Endothelial cell of umbilical vein (primary cell): ENCODE measurements at regions not wholly inside any gene's neighbourhood (a gene's known extent, or its start where the extent isn't known, plus 50 kb on each side); places are given as distances from the start of the nearest gene placed in this dataset.

Experiments
- BruUV-seq: library from RNA; stranded (reverse); fragments of 400-500 nt; replicated peaks from 2 replicates; lab custom pipeline; 2021; lab: Mats Ljungman, UMichigan
- CTCF ChIA-PET: fragments of 300-600, 350-600 bp; sonication (Branson Sonifier 250); formaldehyde crosslinking; loops from one replicate; lab custom pipeline; 2021; ENCODE audit warnings: antibody characterized with exemption, inconsistent platforms; lab: Charles Lee
- POLR2A ChIA-PET: fragments of 300-600, 350-600 bp; sonication (Branson Sonifier 250); formaldehyde crosslinking; loops from one replicate; lab custom pipeline; 2021; ENCODE audit warnings: antibody characterized with exemption, inconsistent platforms; lab: Charles Lee
- DNase-seq: peaks from one replicate; pipeline ENCODE4 v3.0.0-alpha.2; 2011; ENCODE audit warnings: low read depth, low spot score
- FAIRE-seq: peaks from 2 replicates; lab custom pipeline; 2011; peaks lifted over from hg19 to GRCh38; lab: Jason Lieb, UNC
- H2AFZ ChIP-seq: 2 replicates; pipeline ENCODE4 v1.6.0; 2012; ENCODE audit warnings: low read depth, low read length, control low read depth, inconsistent platforms
- H3K27ac ChIP-seq: 2 replicates; pipeline ENCODE4 v1.5.1; 2011; ENCODE audit warnings: low read depth, mild to moderate bottlenecking, control low read depth, low read length, moderate library complexity; ENCODE audit not compliant: insufficient read depth
- H3K27me3 ChIP-seq, 2 experiments: 2 replicates each; pipeline versions ENCODE4 v1.6.0 to v1.6.1; 2011; ENCODE audit warnings: low read length in 2 of 2, mixed read lengths in 1 of 2; ENCODE audit not compliant: control insufficient read depth in 2 of 2, insufficient read depth in 2 of 2
- H3K36me3 ChIP-seq, 2 experiments: 2 replicates in 1 of 2; 3 replicates in 1 of 2; pipeline ENCODE4 v1.5.1; 2011; ENCODE audit warnings: low read length in 2 of 2, mild to moderate bottlenecking in 1 of 2, moderate library complexity in 1 of 2; ENCODE audit not compliant: control insufficient read depth in 2 of 2, insufficient read depth in 2 of 2; ENCODE audit errors: extremely low read depth in 1 of 2
- H3K4me1 ChIP-seq: 3 replicates; pipeline ENCODE4 v1.5.1; 2011; ENCODE audit warnings: mild to moderate bottlenecking, low read length; ENCODE audit not compliant: control insufficient read depth, insufficient read depth; ENCODE audit errors: extremely low read depth
- H3K4me2 ChIP-seq: 2 replicates; pipeline ENCODE4 v1.6.1; 2011; ENCODE audit warnings: low read length, control low read depth, mixed read lengths; ENCODE audit not compliant: insufficient read depth
- H3K4me3 ChIP-seq, 3 experiments: fragments of 200-600 bp in 1 of 3; sonication (generic), shearing (Covaris generic) in 1 of 3; replicated peaks in 1 of 3; 2 replicates each; pipeline ENCODE4 v1.5.1; 2011 to 2016; ENCODE audit warnings: control low read depth in 3 of 3, low read length in 3 of 3, mild to moderate bottlenecking in 2 of 3, inconsistent platforms in 1 of 3, low read depth in 1 of 3, moderate library complexity in 1 of 3; ENCODE audit not compliant: insufficient read depth in 1 of 3
- H3K79me2 ChIP-seq: 2 replicates; pipeline ENCODE4 v1.6.0; 2012; ENCODE audit warnings: low read length, inconsistent platforms; ENCODE audit not compliant: control insufficient read depth, insufficient read depth
- H3K9ac ChIP-seq: replicated peaks from 2 replicates; pipeline ENCODE3; 2011; ENCODE audit warnings: low read length, control low read depth; ENCODE audit not compliant: insufficient read depth; ENCODE audit errors: extremely low read depth
- H3K9me1 ChIP-seq: replicated peaks from 3 replicates; pipeline ENCODE4 v1.6.0; 2011; ENCODE audit warnings: mild to moderate bottlenecking, low read length; ENCODE audit not compliant: control insufficient read depth, insufficient read depth; ENCODE audit errors: extremely low read depth
- H3K9me3 ChIP-seq: replicated peaks from 2 replicates; pipeline ENCODE4 v1.5.1; 2012; ENCODE audit warnings: low read length, inconsistent platforms; ENCODE audit not compliant: control insufficient read depth, insufficient read depth
- H4K20me1 ChIP-seq: replicated peaks from 2 replicates; pipeline ENCODE3; 2011; ENCODE audit warnings: mild to moderate bottlenecking, low read length; ENCODE audit not compliant: control insufficient read depth, insufficient read depth; ENCODE audit errors: extremely low read depth
- CTCF ChIP-seq, 2 donors: IDR thresholded peaks; 1 replicate in 1 of 2; 2 replicates in 1 of 2; pipeline ENCODE4 v1.5.1; 2011; ENCODE audit warnings: low read length in 2 of 2, mild to moderate bottlenecking in 2 of 2, moderate library complexity in 2 of 2, control low read depth in 1 of 2, inconsistent platforms in 1 of 2, low read depth in 1 of 2; ENCODE audit not compliant: insufficient read depth in 1 of 2; ENCODE audit errors: extremely low read depth in 1 of 2
- EZH2 ChIP-seq: IDR thresholded peaks from 2 replicates; pipeline ENCODE4 v1.6.1; 2012; ENCODE audit warnings: borderline replicate concordance, low read depth, mild to moderate bottlenecking, moderate library complexity, low read length, inconsistent platforms; ENCODE audit not compliant: severe bottlenecking
- FOS ChIP-seq: IDR thresholded peaks from 2 replicates; pipeline ENCODE4 v1.6.1; 2011; ENCODE audit warnings: mild to moderate bottlenecking, low read length, moderate library complexity, borderline replicate concordance; ENCODE audit not compliant: insufficient read depth
- GATA2 ChIP-seq: IDR thresholded peaks from 2 replicates; pipeline ENCODE4 v1.7.0; 2011; ENCODE audit warnings: low read depth, mild to moderate bottlenecking, moderate library complexity, mixed read lengths, low read length; ENCODE audit not compliant: insufficient read length, insufficient read depth
- JUN ChIP-seq: IDR thresholded peaks from 2 replicates; pipeline ENCODE4 v1.6.1; 2011; ENCODE audit warnings: borderline replicate concordance, low read depth; ENCODE audit not compliant: insufficient read length, insufficient read depth
- MAX ChIP-seq: IDR thresholded peaks from 2 replicates; pipeline ENCODE4 v1.6.1; 2011; ENCODE audit not compliant: insufficient read depth, insufficient read length
- MYC ChIP-seq: IDR thresholded peaks from one replicate; pipeline ENCODE4 v1.6.1; 2011; ENCODE audit warnings: mild to moderate bottlenecking, low read depth, low read length
- POLR2A ChIP-seq: IDR thresholded peaks from 2 replicates; pipeline ENCODE4 v1.6.1; 2012; ENCODE audit warnings: low read depth, mild to moderate bottlenecking, control low read depth, low read length
- POLR2AphosphoS5 ChIP-seq: IDR thresholded peaks from 2 replicates; pipeline ENCODE4 v1.6.1; 2012; ENCODE audit warnings: low read depth, mild to moderate bottlenecking, control low read depth, low read length, moderate library complexity; ENCODE audit not compliant: insufficient read depth
- dilution Hi-C: fragments of 300-500 bp; cut with MboI; formaldehyde crosslinking; loops from one replicate; pipeline ENCODE4 v1.15.0; 2019; ENCODE audit warnings: low sequenced_read_pairs; ENCODE audit not compliant: extremely low pct_ligation_motif_present
- intact Hi-C: fragments of 100-400 bp; cut with micrococcal nuclease; formaldehyde crosslinking; loops from one replicate; pipeline ENCODE4 v1.10.0; 2022

- no TSS peak for BruUV-seq
- H4K20me1 ChIP-seq, result no peaks in the 10 kb centered on the region
- TF ChIP-seq JUN, result no peak
- TF ChIP-seq MAX, result no peak
- TF ChIP-seq EZH2, result no peak
- no peak for TF ChIP-seq GATA2
- TF ChIP-seq MYC, result no peak
- TF ChIP-seq POLR2AphosphoS5, result no peak
- no peak for TF ChIP-seq CTCF (IDR thresholded peaks at IDR 0.05; ENCODE audit: extremely low read depth in 1 of 2, insufficient read depth in 1 of 2, low read depth in 1 of 2, low read length in 2 of 2)
- TF ChIP-seq FOS, result no peak
- no peak for TF ChIP-seq POLR2A
- no peak overlapping the region for H3K4me3 ChIP-seq
- H3K79me2 ChIP-seq, result no peaks in the 10 kb centered on the region
- peaks cover 4% of the 10 kb centered on the region for H3K9me3 ChIP-seq
- ChIA-PET POLR2A (no interaction called here), CTCF (no interaction called here)
- FAIRE-seq, result no peak
- no peaks in the 10 kb centered on the region for H3K9me1 ChIP-seq
- H2AFZ ChIP-seq, result no peak overlapping the region
- no peaks in the 10 kb centered on the region for H3K4me1 ChIP-seq
- H3K9ac ChIP-seq, result no peak overlapping the region
- intact Hi-C loops, result no loop called here
- no peak for DNase-seq
- H3K36me3 ChIP-seq, result no peaks in the 10 kb centered on the region
- dilution Hi-C loops, result no loop called here
- no peaks in the 10 kb centered on the region for H3K27me3 ChIP-seq
- no peak overlapping the region for H3K27ac ChIP-seq
- no peak overlapping the region for H3K4me2 ChIP-seq
These were observed 1193.0 kb upstream of the GBE1 start for GRCh38 chr3:82954486-82954885.
